Astrocyte (in vitro differentiated cells and primary cell): ENCODE measurements at regions not wholly inside any gene's neighbourhood (a gene's known extent, or its start where the extent isn't known, plus 50 kb on each side); places are given as distances from the start of the nearest gene placed in this dataset.

Experiments used
- DNase-seq: peaks from one replicate; pipeline ENCODE4 v3.0.0-alpha.2; 2010; ENCODE audit warnings: low read depth
- FAIRE-seq: peaks from 2 replicates; lab custom pipeline; 2011; peaks lifted over from hg19 to GRCh38; lab: Jason Lieb, UNC
- H2AFZ ChIP-seq: 2 replicates; pipeline ENCODE4 v1.6.0; 2012; ENCODE audit warnings: low read depth, low read length, inconsistent platforms
- H3K27ac ChIP-seq: 2 replicates; pipeline ENCODE4 v1.5.1; 2011; ENCODE audit warnings: low read depth, low read length, inconsistent platforms
- H3K27me3 ChIP-seq: 2 replicates; pipeline ENCODE4 v1.6.0; 2011; ENCODE audit warnings: low read length, inconsistent platforms; ENCODE audit not compliant: insufficient read depth
- H3K36me3 ChIP-seq: 2 replicates; pipeline ENCODE4 v1.5.1; 2011; ENCODE audit warnings: low read length, inconsistent platforms; ENCODE audit not compliant: insufficient read depth
- H3K4me1 ChIP-seq: 2 replicates; pipeline ENCODE4 v1.5.1; 2011; ENCODE audit warnings: low read length, inconsistent platforms; ENCODE audit not compliant: insufficient read depth
- H3K4me2 ChIP-seq: 2 replicates; pipeline ENCODE4 v1.6.0; 2012; ENCODE audit warnings: low read length, inconsistent platforms
- H3K4me3 ChIP-seq: 2 replicates; pipeline ENCODE4 v1.5.1; 2011; ENCODE audit warnings: low read depth, mild to moderate bottlenecking, low read length, inconsistent platforms; ENCODE audit not compliant: insufficient read depth
- H3K79me2 ChIP-seq: 2 replicates; pipeline ENCODE4 v1.6.0; 2012; ENCODE audit warnings: mild to moderate bottlenecking, low read length, inconsistent platforms; ENCODE audit not compliant: insufficient read depth
- H3K9ac ChIP-seq: 2 replicates; pipeline ENCODE4 v1.6.0; 2012; ENCODE audit warnings: mild to moderate bottlenecking, low read length, inconsistent platforms
- H3K9me3 ChIP-seq: 2 replicates; pipeline ENCODE4 v1.5.1; 2012; ENCODE audit warnings: low read depth, mild to moderate bottlenecking, low read length, inconsistent platforms; ENCODE audit not compliant: insufficient read depth
- H4K20me1 ChIP-seq: 2 replicates; pipeline ENCODE4 v1.6.0; 2012; ENCODE audit warnings: low read length, inconsistent platforms; ENCODE audit not compliant: insufficient read depth
- H3K27ac Mint-ChIP-seq: one replicate; pipeline ENCODE4 v1.8.0; 2021; ENCODE audit warnings: mild to moderate bottlenecking, mixed read lengths; ENCODE audit not compliant: unreplicated experiment
- H3K27me3 Mint-ChIP-seq: one replicate; pipeline ENCODE4 v1.8.0; 2021; ENCODE audit warnings: low read depth, mixed read lengths; ENCODE audit not compliant: unreplicated experiment
- H3K36me3 Mint-ChIP-seq: one replicate; pipeline ENCODE4 v1.8.0; 2021; ENCODE audit warnings: low read depth, mixed read lengths; ENCODE audit not compliant: unreplicated experiment
- H3K4me1 Mint-ChIP-seq: one replicate; pipeline ENCODE4 v1.8.0; 2021; ENCODE audit warnings: low read depth, mixed read lengths; ENCODE audit not compliant: unreplicated experiment
- H3K4me3 Mint-ChIP-seq: one replicate; pipeline ENCODE4 v1.8.0; 2021; ENCODE audit warnings: mild to moderate bottlenecking, moderate library complexity, mixed read lengths; ENCODE audit not compliant: unreplicated experiment
- H3K9me3 Mint-ChIP-seq: one replicate; pipeline ENCODE4 v1.8.0; 2021; ENCODE audit warnings: mild to moderate bottlenecking, mixed read lengths; ENCODE audit not compliant: unreplicated experiment
- CTCF ChIP-seq: IDR thresholded peaks from 2 replicates; pipeline ENCODE4 v1.5.1; 2011; ENCODE audit warnings: low read depth, mild to moderate bottlenecking, inconsistent platforms, low read length, moderate library complexity; ENCODE audit not compliant: insufficient read depth
- EZH2 ChIP-seq: IDR thresholded peaks from 2 replicates; pipeline ENCODE4 v1.6.1; 2012; ENCODE audit warnings: mild to moderate bottlenecking, low read length, inconsistent platforms; ENCODE audit not compliant: insufficient read depth

GRCh38 chr12:75695926-75696325 is 184.5 kb upstream of the KRR1 start:
- Histone ChIP-seq H3K79me2 (no peaks in the 10 kb centered on the region), H3K27ac (no peak overlapping the region)
- no peaks in the 10 kb centered on the region for H3K27me3 Mint-ChIP-seq

GRCh38 chr12:75694534-75695268 is 183.3 kb upstream of the KRR1 start:
- peaks cover 13% of the 10 kb centered on the region for H3K4me1 Mint-ChIP-seq
- Histone ChIP-seq H3K9ac (no peak overlapping the region), H2AFZ (no peak overlapping the region), H4K20me1 (no peaks in the 10 kb centered on the region), H3K27me3 (no peaks in the 10 kb centered on the region), H3K4me1 (peaks cover 7% of the 10 kb centered on the region), H3K36me3 (no peaks in the 10 kb centered on the region), H3K27ac (no peak overlapping the region), H3K4me3 (no peak overlapping the region), H3K4me2 (no peak overlapping the region), H3K79me2 (no peaks in the 10 kb centered on the region), H3K9me3 (no peaks in the 10 kb centered on the region)
- no peak for DNase-seq
- H3K27me3 Mint-ChIP-seq, result no peaks in the 10 kb centered on the region
- H3K4me3 Mint-ChIP-seq, result no peak overlapping the region
- FAIRE-seq, result peak; percentile 76
- TF ChIP-seq EZH2 (no peak), CTCF (no peak)
- H3K9me3 Mint-ChIP-seq, result no peaks in the 10 kb centered on the region
- no peaks in the 10 kb centered on the region for H3K36me3 Mint-ChIP-seq
- no peak overlapping the region for H3K27ac Mint-ChIP-seq

More at GRCh38 chr12:75695926-75696325, 184.5 kb upstream of the KRR1 start:
- H3K9ac ChIP-seq, result no peak overlapping the region
- H2AFZ ChIP-seq, result no peak overlapping the region
- Mint-ChIP-seq H3K4me3 (no peak overlapping the region), H3K27ac (no peak overlapping the region), H3K9me3 (no peaks in the 10 kb centered on the region), H3K4me1 (peaks cover 16% of the 10 kb centered on the region), H3K36me3 (no peaks in the 10 kb centered on the region)
- TF ChIP-seq CTCF (no peak), EZH2 (no peak)
- FAIRE-seq, result no peak
- H3K9me3 ChIP-seq, result no peaks in the 10 kb centered on the region
- DNase-seq, result no peak
- H3K36me3 ChIP-seq, result no peaks in the 10 kb centered on the region
- H3K27me3 ChIP-seq, result no peaks in the 10 kb centered on the region
- no peak overlapping the region for H3K4me3 ChIP-seq
- H3K4me1 ChIP-seq, result no peaks in the 10 kb centered on the region
- H3K4me2 ChIP-seq, result no peak overlapping the region
- no peaks in the 10 kb centered on the region for H4K20me1 ChIP-seq

- FAIRE-seq, result peak; percentile 47
- H3K4me1 Mint-ChIP-seq, result peaks cover 11% of the 10 kb centered on the region
These were observed 181.5 kb upstream of the KRR1 start for GRCh38 chr12:75692876-75693275.

More at GRCh38 chr12:75692876-75693275, 181.5 kb upstream of the KRR1 start:
- H2AFZ ChIP-seq, result no peak overlapping the region
- no peak for TF ChIP-seq EZH2
- no peak for TF ChIP-seq CTCF
- no peaks in the 10 kb centered on the region for H3K9me3 ChIP-seq
- Mint-ChIP-seq H3K4me3 (no peak overlapping the region), H3K27me3 (no peaks in the 10 kb centered on the region), H3K9me3 (no peaks in the 10 kb centered on the region), H3K36me3 (no peaks in the 10 kb centered on the region), H3K27ac (no peak overlapping the region)
- no peaks in the 10 kb centered on the region for H3K27me3 ChIP-seq
- peaks cover 7% of the 10 kb centered on the region for H3K4me1 ChIP-seq
- H3K4me3 ChIP-seq, result no peak overlapping the region
- H3K79me2 ChIP-seq, result no peaks in the 10 kb centered on the region
- no peak overlapping the region for H3K27ac ChIP-seq
- no peak overlapping the region for H3K9ac ChIP-seq
- no peaks in the 10 kb centered on the region for H3K36me3 ChIP-seq
- no peak overlapping the region for H3K4me2 ChIP-seq
- no peaks in the 10 kb centered on the region for H4K20me1 ChIP-seq
- no peak for DNase-seq
